Lung (tissue), 11 donors: ENCODE measurements at regions not wholly inside any gene's neighbourhood (a gene's known extent, or its start where the extent isn't known, plus 50 kb on each side); places are given as distances from the start of the nearest gene placed in this dataset.

Experiments
- ATAC-seq: fragments of 200-7000 bp; cut with Tn5 transposase; one replicate; pipeline ENCODE4 v1.9.1; 2020; ENCODE audit warnings: moderate number of reproducible peaks; ENCODE audit not compliant: insufficient read depth, low FRiP score
- DNase-seq, 3 donors: peaks; one replicate each; pipeline ENCODE4 v3.0.0-alpha.2; 2013 to 2017
- H3K27ac ChIP-seq, 2 donors: one replicate each; pipeline ENCODE4 v1.5.1; 2013; ENCODE audit warnings: mild to moderate bottlenecking in 2 of 2, moderate library complexity in 2 of 2, control low read depth in 1 of 2, inconsistent platforms in 1 of 2, low read depth in 1 of 2, low read length in 1 of 2
- H3K27me3 ChIP-seq, 3 donors: one replicate each; pipeline ENCODE4 v1.5.1; 2013; ENCODE audit warnings: low read length in 2 of 3; ENCODE audit not compliant: control insufficient read depth in 3 of 3, insufficient read depth in 3 of 3
- H3K36me3 ChIP-seq, 4 donors: one replicate each; pipeline ENCODE4 v1.5.1; 2013; ENCODE audit warnings: low read length in 4 of 4, mild to moderate bottlenecking in 1 of 4, moderate library complexity in 1 of 4; ENCODE audit not compliant: control insufficient read depth in 4 of 4, insufficient read depth in 4 of 4
- H3K4me1 ChIP-seq, 5 donors: one replicate each; pipeline ENCODE4 v1.5.1; 2013; ENCODE audit warnings: low read length in 5 of 5, mild to moderate bottlenecking in 2 of 5, moderate library complexity in 1 of 5; ENCODE audit not compliant: control insufficient read depth in 5 of 5, insufficient read depth in 5 of 5
- H3K4me3 ChIP-seq: one replicate; pipeline ENCODE4 v1.5.1; 2013; ENCODE audit warnings: mild to moderate bottlenecking, control low read depth, moderate library complexity
- H3K9ac ChIP-seq, 2 donors: one replicate each; pipeline ENCODE4 v1.5.1; 2013; ENCODE audit warnings: low read length in 2 of 2, control low read depth in 1 of 2; ENCODE audit not compliant: insufficient read depth in 1 of 2
- H3K9me3 ChIP-seq, 4 donors: one replicate each; pipeline ENCODE4 v1.5.1; 2013; ENCODE audit warnings: low read length in 3 of 4, mild to moderate bottlenecking in 1 of 4, moderate library complexity in 1 of 4; ENCODE audit not compliant: control insufficient read depth in 4 of 4, insufficient read depth in 3 of 4
- WGBS, 2 donors: extraction: QIAGEN DNeasy Blood & Tissue Kit; methylation state at CpG; one replicate each; pipeline ENCODE4 v1.1.7; 2013; 5-methylcytosine and 5-hydroxymethylcytosine counted together
- TF ChIP-seq, protein P1 (sequence below): IDR thresholded peaks from 2 replicates; pipeline ENCODE4 v1.5.1; 2012; ENCODE audit warnings: mild to moderate bottlenecking; ENCODE audit errors: control extremely low read depth, extremely low read depth
- donor health status: control.
- donor health status: control.
- donor health status: Bipolar disorder and iron deficiency.
- donor health status: healthy.
- donor health status: DM: yes; HTN: yes; CAD: no.

DNA sequence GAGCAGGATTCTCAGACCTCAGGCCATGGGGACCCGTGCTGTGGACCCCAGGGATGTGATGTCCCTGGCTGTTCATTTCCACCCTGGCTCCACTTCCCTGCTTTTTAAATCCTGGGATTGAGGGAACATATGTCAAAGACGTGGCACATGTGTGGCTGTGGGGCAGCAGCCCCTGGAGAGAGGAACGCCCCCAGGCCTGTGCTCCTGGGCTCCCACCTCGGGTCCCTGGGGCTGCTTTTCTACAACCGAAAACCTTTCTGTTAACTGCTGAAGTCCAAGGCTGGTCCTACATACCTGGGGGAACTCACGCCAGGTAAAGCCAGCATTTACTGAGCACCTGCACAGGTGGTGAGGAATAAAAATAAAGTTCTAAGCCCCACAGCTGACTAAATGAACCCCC, 102.3 kb upstream of the FRMD1 start:
- ATAC-seq (no peak), DNase-seq (no peak)
- Histone ChIP-seq H3K27ac (no peak overlapping the region), H3K27me3 (no peaks in the 10 kb centered on the region), H3K9me3 (no peaks in the 10 kb centered on the region), H3K36me3 (no peaks in the 10 kb centered on the region), H3K4me3 (no peak overlapping the region), H3K4me1 (peaks cover 0 to 12% (median 0%) of the 10 kb centered on the region in 5 donors), H3K9ac (no peak overlapping the region)
- TF ChIP-seq, protein P1, sequence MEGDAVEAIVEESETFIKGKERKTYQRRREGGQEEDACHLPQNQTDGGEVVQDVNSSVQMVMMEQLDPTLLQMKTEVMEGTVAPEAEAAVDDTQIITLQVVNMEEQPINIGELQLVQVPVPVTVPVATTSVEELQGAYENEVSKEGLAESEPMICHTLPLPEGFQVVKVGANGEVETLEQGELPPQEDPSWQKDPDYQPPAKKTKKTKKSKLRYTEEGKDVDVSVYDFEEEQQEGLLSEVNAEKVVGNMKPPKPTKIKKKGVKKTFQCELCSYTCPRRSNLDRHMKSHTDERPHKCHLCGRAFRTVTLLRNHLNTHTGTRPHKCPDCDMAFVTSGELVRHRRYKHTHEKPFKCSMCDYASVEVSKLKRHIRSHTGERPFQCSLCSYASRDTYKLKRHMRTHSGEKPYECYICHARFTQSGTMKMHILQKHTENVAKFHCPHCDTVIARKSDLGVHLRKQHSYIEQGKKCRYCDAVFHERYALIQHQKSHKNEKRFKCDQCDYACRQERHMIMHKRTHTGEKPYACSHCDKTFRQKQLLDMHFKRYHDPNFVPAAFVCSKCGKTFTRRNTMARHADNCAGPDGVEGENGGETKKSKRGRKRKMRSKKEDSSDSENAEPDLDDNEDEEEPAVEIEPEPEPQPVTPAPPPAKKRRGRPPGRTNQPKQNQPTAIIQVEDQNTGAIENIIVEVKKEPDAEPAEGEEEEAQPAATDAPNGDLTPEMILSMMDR, result no peak
- WGBS, 2 donors, result 89 to 90% methylated on average over 6 of the region's 6 CpGs

DNA sequence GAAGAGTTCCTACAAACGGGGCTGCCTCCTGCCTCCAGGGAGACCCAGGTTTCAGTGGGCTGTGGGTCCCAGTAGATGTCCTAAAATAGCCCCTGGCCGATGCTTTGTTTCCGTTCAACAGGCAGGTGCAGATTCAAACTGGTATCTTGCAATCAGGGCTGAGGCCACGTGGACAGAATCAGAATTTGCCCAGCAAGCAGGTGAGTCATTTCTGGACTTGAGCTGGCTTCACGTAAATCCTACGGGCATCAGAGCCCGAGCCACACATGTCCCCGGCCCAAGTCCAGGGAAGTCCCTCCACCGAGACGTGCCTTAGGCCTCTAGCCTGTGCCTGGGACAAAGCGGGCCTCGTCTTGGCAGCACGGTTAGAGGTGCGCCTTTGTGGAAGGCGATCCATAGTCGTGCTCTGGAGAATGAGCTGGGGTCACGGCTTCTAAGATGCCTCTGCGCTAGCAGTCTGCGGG, 101.6 kb upstream of the FRMD1 start:
- Histone ChIP-seq H3K36me3 (no peaks in the 10 kb centered on the region), H3K9ac (no peak overlapping the region), H3K4me3 (no peak overlapping the region), H3K27me3 (no peaks in the 10 kb centered on the region), H3K4me1 (peaks cover 0 to 12% (median 0%) of the 10 kb centered on the region in 5 donors), H3K27ac (no peak overlapping the region), H3K9me3 (no peaks in the 10 kb centered on the region)
- TF ChIP-seq, protein P1, result no peak
- no peak for ATAC-seq
- 85 to 91% methylated on average over 19 of the region's 19 CpGs for WGBS, 2 donors
- DNase-seq, result no peak

DNA sequence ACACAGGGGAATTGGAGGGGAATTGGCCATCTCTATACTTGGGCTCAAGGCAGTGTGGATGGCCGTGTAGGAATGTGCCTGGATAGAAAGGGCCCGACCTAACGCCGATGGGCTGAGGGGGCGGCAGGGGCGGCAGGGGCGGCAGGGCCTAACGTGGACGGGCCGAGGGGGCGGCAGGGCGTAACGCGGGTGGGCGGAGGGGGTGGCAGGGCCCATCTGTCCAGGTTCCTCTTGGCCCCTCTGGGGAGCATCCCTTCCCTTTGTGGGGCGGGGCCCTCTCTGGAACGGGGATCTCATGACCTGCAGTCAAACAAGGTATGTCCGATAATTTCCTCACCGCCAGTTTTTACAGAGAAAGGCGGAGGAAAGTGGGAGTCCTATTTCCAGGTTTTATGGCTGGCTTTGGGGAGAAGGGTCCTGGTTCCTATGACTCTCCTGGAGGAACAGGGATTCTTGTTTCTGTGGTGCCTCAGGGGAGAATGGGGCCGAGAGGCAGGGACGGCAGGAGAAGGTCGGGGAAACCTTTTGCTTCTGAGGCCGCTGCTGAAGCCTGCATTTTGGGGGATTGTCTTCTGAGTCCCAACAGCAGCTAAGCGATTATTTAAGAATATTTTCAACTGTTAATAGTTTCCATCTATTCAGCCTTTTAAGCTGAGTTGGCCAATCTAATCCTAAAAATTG, 100.8 kb upstream of the FRMD1 start:
- no peak for ATAC-seq
- Histone ChIP-seq H3K27me3 (no peaks in the 10 kb centered on the region), H3K4me3 (no peak overlapping the region), H3K36me3 (no peaks in the 10 kb centered on the region), H3K4me1 (peaks cover 0 to 12% (median 0%) of the 10 kb centered on the region in 5 donors), H3K9me3 (no peaks in the 10 kb centered on the region), H3K9ac (no peak overlapping the region), H3K27ac (no peak overlapping the region)
- TF ChIP-seq, protein P1, result no peak
- no peak for DNase-seq
- WGBS, 2 donors, result 92 to 93% methylated on average over 25 of the region's 25 CpGs

DNA sequence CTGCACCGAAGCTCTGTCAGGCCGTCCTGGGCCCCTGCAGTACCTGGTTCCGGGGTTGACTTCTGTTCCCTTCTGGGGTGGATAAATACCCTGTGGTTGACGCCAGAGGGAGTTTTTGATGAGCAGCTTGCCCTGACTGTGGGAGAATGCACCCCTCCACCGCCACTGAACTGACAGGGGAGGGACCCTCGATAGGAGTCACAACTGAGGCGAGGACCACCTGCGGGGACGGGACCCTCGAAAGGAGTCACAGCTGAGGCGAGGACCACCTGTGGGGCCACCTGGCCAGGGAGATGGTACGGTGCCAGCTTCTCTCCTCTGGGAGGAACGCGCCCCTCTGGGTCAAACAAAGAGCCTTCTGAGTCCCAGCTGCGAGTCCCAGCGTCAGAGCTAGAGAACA, 100.1 kb upstream of the FRMD1 start:
- H3K4me3 ChIP-seq, result no peak overlapping the region
- TF ChIP-seq, protein P1, result no peak
- H3K4me1 ChIP-seq, result peaks cover 0 to 12% (median 0%) of the 10 kb centered on the region in 5 donors
- no peak for ATAC-seq
- no peaks in the 10 kb centered on the region for H3K9me3 ChIP-seq
- 88 to 90% methylated on average over 16 of the region's 16 CpGs for WGBS, 2 donors
- H3K9ac ChIP-seq, result no peak overlapping the region
- DNase-seq, result no peak
- H3K27me3 ChIP-seq, result no peaks in the 10 kb centered on the region
- H3K36me3 ChIP-seq, result no peaks in the 10 kb centered on the region
- H3K27ac ChIP-seq, result no peak overlapping the region
